T-helper 2 cell treated with Interferon-gamma antibody and Interleukin-4, amounts not matched to agents 5 μg/mL and 100 μg/mL, for 36 hours (primary cell): ENCODE measurements at regions not wholly inside any gene's neighbourhood (a gene's known extent, or its start where the extent isn't known, plus 50 kb on each side); places are given as distances from the start of the nearest gene placed in this dataset.

ENCODE experiments used
- DNase-seq: peaks from one replicate; pipeline ENCODE4 v3.0.0; 2021; ENCODE audit warnings: low spot score
- H3K27ac Mint-ChIP-seq: one replicate; pipeline ENCODE4 v1.8.0; 2021; ENCODE audit warnings: mild to moderate bottlenecking, mixed read lengths
- H3K27me3 Mint-ChIP-seq: one replicate; pipeline ENCODE4 v1.8.0; 2021; ENCODE audit warnings: low read depth, mixed read lengths
- H3K36me3 Mint-ChIP-seq: one replicate; pipeline ENCODE4 v1.8.0; 2021; ENCODE audit warnings: low read depth, mixed read lengths
- H3K4me1 Mint-ChIP-seq: one replicate; pipeline ENCODE4 v1.8.0; 2021; ENCODE audit warnings: low read depth, mixed read lengths
- H3K4me3 Mint-ChIP-seq: one replicate; pipeline ENCODE4 v1.8.0; 2022; ENCODE audit warnings: mild to moderate bottlenecking, moderate library complexity, mixed read lengths
- H3K9me3 Mint-ChIP-seq: one replicate; pipeline ENCODE4 v1.8.0; 2021; ENCODE audit warnings: mixed read lengths

DNA sequence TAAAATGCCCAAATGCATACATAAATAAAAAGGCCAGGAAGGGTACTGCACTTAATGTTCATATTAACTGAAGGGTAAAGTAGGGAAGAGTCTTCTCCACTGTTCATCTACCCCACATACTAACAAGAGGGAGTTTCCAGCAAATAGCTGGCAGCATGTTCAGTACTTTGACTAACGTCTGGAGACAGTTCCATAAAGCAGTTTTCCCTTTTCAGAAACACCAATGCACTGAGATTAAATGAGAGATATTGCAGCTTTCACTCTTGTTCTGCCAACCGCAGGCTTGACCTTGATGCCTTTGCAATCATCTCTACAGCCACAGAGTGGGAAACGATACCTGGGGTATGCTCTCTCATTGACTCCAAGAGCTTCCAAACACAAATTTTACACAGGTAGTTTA, 2123.1 kb upstream of the TENM3 start:
- Mint-ChIP-seq H3K36me3 (no peaks in the 10 kb centered on the region), H3K4me3 (no peak overlapping the region), H3K27me3 (no peaks in the 10 kb centered on the region), H3K27ac (no peak overlapping the region), H3K4me1 (no peaks in the 10 kb centered on the region), H3K9me3 (no peaks in the 10 kb centered on the region)
- DNase-seq, result no peak

DNA sequence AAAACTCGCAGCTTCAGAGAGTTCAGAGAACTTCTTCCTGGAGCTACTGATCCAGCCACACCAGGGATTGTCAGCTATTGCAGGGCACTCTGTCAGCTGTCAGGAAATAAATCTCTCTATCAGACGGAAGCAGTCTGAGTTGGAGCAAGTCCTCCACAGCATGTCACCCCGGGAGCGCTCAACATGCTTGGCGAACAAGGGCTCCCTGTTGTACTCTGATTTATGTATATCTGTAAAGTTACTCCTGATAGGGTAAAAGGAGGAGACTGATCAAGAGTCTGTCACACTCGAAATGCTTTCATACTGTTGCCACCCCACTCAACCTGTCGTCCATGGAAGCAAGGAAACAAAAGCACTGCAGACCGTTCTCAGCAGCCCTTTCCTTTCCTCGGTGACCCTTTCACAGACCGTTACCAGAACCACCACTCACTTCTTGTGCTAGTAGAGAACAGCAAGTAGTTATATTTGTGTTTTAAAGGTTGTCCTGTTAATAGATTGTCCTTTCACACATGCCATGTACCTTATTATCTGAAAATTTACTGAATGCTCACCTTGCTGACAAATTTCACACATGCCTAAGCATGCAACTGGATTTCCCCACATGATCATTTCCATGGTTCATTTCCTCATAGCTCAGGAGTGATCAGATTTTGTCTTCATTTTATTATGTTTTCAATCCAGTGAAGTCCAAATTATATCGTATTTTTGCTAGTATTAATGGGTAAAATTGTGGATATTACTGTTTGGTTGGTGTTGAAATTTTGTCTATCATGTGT, 2108.9 kb upstream of the TENM3 start:
- H3K4me3 Mint-ChIP-seq, result no peak overlapping the region
- no peaks in the 10 kb centered on the region for H3K4me1 Mint-ChIP-seq
- no peaks in the 10 kb centered on the region for H3K27me3 Mint-ChIP-seq
- no peaks in the 10 kb centered on the region for H3K9me3 Mint-ChIP-seq
- DNase-seq, result no peak
- H3K27ac Mint-ChIP-seq, result no peak overlapping the region
- H3K36me3 Mint-ChIP-seq, result no peaks in the 10 kb centered on the region

DNA sequence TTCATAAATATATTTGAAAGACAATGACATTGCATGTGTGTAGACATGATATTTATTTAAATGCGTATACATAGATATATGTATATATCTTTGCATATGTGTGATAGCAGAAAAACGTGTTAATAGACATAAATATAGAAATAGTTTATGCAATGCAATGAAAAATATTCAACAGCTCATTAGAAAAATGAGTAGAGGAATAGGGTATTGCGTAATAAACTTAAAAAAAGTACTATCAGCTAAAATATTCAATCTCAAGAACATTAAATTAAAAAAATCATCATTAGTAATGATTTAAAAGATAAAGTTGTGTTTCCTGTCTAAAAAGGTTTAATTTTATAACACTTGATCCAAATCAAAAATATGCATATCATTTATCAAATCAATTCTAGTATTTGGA, 2101.5 kb upstream of the TENM3 start:
- H3K9me3 Mint-ChIP-seq, result no peaks in the 10 kb centered on the region
- H3K27me3 Mint-ChIP-seq, result no peaks in the 10 kb centered on the region
- H3K36me3 Mint-ChIP-seq, result no peaks in the 10 kb centered on the region
- H3K4me1 Mint-ChIP-seq, result no peaks in the 10 kb centered on the region
- no peak for DNase-seq
- H3K4me3 Mint-ChIP-seq, result no peak overlapping the region
- no peak overlapping the region for H3K27ac Mint-ChIP-seq

DNA sequence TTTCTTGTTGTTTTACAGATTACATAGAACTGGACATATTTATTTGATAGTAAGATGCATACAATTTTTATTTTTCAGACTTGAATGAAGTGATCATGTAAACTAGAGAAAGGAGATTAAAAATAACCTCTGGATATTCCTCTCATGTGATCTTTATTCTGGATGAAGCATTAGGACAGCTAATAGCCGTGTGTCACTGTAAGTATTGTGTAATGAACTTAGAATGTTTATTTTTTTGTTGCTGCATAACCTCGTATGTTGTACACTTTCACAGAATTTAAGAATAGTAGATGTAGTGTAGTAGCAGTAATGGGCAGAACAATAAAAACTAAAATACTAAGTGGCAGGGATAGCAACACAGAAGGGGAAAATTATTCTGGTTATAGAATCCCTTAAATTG, 2094.5 kb upstream of the TENM3 start:
- Mint-ChIP-seq H3K27me3 (no peaks in the 10 kb centered on the region), H3K9me3 (peaks cover 4% of the 10 kb centered on the region)
- DNase-seq, result no peak

DNA sequence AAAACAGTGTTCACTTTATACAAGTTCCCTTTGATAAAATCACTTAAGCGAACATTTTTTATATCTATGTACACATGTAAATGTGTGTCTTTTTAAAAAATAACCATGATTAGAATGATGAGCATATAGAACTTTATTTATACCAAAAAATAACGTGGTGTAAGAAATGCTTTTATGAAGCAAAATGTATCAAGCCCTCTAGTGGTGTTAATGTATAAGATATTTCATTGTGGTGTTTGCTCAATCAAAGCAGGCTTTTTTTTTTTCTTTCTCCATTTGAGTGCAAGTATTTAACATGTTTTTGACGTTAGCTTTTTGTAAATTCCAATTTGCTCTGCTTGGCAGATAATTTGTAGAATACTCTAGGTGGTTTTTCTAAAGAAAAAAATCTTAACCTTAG, 2092.4 kb upstream of the TENM3 start:
- no peak overlapping the region for H3K4me3 Mint-ChIP-seq
- H3K4me1 Mint-ChIP-seq, result no peaks in the 10 kb centered on the region
- DNase-seq, result no peak
- no peaks in the 10 kb centered on the region for H3K36me3 Mint-ChIP-seq
- no peaks in the 10 kb centered on the region for H3K27me3 Mint-ChIP-seq
- peaks cover 4% of the 10 kb centered on the region for H3K9me3 Mint-ChIP-seq
- no peak overlapping the region for H3K27ac Mint-ChIP-seq

More for the DNA sequence above, 2094.5 kb upstream of the TENM3 start:
- H3K27ac Mint-ChIP-seq, result no peak overlapping the region
- H3K4me1 Mint-ChIP-seq, result no peaks in the 10 kb centered on the region
- no peaks in the 10 kb centered on the region for H3K36me3 Mint-ChIP-seq
- H3K4me3 Mint-ChIP-seq, result no peak overlapping the region

DNA sequence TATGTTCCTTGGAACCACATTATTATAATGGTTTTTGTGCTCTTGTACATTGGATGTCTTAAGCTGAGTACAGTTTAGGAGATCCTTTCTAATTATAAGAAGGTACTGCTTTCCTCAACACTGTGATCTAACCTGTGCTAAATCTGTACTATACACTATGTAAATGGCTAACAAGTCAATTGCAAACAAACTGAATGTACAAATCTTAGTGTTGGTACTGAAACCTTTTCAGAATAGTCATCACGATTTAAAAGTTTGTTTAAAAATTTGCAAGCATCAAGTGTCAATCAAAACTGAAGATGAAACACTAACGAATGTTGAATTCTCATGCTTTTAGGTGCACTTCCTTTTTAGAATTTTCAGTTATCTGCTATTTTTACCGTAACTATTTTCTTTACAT, 2090.4 kb upstream of the TENM3 start:
- no peak for DNase-seq
- Mint-ChIP-seq H3K36me3 (no peaks in the 10 kb centered on the region), H3K4me1 (no peaks in the 10 kb centered on the region), H3K27me3 (no peaks in the 10 kb centered on the region), H3K27ac (no peak overlapping the region), H3K9me3 (no peaks in the 10 kb centered on the region), H3K4me3 (no peak overlapping the region)

DNA sequence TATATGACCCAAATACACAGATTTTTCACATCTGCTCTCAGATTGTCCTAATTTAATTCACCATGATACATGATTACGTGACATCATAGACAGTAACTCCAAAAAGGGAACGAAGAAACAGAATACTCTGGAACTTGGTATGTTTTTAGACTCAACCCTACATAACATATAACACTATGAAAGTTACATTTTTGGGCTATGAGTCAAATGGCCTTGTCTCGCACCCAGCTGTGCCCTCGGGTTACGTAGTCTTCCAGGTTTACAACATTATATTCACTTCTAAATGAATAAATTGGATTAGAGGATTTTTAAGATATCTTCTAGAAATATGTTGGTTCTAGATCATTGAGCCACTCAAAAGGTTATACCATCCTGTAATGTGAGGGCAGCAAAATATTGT, 2089.6 kb upstream of the TENM3 start:
- no peaks in the 10 kb centered on the region for H3K27me3 Mint-ChIP-seq
- no peaks in the 10 kb centered on the region for H3K9me3 Mint-ChIP-seq
- no peaks in the 10 kb centered on the region for H3K36me3 Mint-ChIP-seq
- DNase-seq, result no peak
- H3K4me1 Mint-ChIP-seq, result no peaks in the 10 kb centered on the region
- no peak overlapping the region for H3K27ac Mint-ChIP-seq
- no peak overlapping the region for H3K4me3 Mint-ChIP-seq

DNA sequence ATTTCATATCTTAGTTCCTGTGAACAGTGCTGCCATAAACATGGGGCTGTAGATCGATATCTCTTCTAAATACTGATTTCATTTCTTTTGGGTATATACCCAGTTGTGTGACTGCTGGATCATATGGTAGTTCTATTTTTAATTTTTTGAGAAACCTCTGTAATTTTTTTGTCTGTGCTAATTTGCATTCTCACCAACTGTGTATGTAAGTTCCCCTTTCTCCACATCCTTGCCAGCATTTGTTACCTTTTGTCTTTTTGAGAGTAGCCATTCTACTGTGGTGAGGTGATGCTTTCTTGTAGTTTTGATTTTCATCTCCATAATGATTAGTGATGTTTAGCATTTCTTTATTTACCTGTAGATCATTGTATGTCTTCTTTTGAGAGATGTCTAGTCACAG, 2086.5 kb upstream of the TENM3 start:
- Mint-ChIP-seq H3K4me3 (no peak overlapping the region), H3K27ac (no peak overlapping the region), H3K9me3 (no peaks in the 10 kb centered on the region), H3K36me3 (no peaks in the 10 kb centered on the region), H3K27me3 (no peaks in the 10 kb centered on the region), H3K4me1 (no peaks in the 10 kb centered on the region)
- DNase-seq, result no peak

DNA sequence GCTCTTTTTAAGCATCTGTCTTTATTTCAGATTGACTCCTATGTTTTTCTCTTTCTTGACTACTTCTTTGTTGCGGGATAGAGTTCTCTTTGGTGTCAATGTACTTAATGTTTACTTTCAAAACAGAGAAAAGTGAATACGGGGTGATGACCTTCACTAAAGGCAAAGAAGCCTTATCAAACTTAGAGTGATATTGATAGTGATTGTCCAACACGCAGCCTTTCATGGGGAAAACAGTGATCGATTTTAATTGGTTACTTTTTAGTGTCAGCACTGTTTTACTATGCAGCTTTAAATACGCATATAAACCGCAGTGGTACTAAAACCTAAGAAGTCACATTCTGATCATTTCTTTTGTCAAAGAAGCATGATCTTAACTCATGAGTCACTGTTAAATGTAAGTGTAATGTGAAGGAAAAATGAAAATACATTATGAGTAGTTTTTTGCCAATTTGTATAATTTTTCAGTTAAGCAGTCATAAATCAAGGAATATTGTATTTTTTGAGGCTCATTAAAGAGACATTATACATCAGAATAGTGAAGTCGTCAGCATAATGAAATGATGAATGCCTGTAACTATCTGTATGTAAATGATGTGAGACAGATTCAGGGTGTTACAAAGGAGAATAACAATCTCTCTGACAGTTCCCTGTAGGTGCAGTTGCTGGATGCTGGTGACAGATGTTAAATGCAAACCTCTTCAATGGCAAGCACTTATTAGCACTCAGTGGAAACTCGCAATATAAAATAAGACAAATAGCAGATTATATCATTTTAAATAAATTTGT, 2082.8 kb upstream of the TENM3 start:
- H3K9me3 Mint-ChIP-seq, result no peaks in the 10 kb centered on the region
- H3K4me3 Mint-ChIP-seq, result no peak overlapping the region
- no peak for DNase-seq
- H3K27ac Mint-ChIP-seq, result no peak overlapping the region
- H3K4me1 Mint-ChIP-seq, result no peaks in the 10 kb centered on the region
- H3K36me3 Mint-ChIP-seq, result no peaks in the 10 kb centered on the region
- H3K27me3 Mint-ChIP-seq, result no peaks in the 10 kb centered on the region

DNA sequence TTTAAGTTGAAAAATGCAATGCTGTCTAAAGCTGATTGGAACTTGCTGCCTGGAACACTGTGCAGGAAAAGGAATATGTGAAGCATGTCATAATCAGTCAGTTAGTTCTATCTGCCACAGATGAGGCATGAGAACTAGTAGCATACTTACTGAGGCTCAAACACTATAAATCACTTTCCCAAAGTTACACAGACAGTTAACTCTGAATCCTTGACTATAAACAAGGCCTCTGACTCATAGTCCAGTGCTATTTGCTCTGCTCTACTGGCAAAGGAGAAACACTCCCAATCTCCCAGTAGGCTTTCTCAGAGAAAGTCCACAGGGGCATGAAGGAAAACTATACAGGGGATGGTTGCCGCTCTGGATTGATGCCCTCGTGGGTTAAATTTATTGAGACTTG, 2078.4 kb upstream of the TENM3 start:
- Mint-ChIP-seq H3K27ac (no peak overlapping the region), H3K27me3 (no peaks in the 10 kb centered on the region), H3K4me1 (no peaks in the 10 kb centered on the region), H3K36me3 (no peaks in the 10 kb centered on the region), H3K4me3 (no peak overlapping the region), H3K9me3 (peaks cover 3% of the 10 kb centered on the region)
- DNase-seq, result no peak

DNA sequence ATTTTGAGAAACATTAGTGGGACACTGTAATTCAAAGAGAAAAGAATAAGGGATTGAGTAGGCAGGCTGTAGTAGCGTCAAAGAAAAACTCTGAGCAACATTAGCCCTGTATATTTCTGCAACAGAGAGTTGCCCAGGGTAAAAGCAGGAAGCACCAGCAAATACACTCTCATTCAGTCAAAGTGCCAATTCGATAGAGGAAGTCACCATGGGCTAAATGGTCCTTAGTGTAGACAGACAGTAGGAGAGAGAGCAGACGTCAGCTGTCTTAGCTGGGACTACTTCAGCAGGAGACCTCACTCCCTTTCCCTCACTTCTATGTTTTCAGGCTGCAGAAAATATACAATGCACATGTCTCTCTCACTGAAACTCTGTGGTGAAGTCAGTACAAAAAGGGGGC, 2073.8 kb upstream of the TENM3 start:
- H3K4me1 Mint-ChIP-seq, result no peaks in the 10 kb centered on the region
- H3K27me3 Mint-ChIP-seq, result no peaks in the 10 kb centered on the region
- H3K36me3 Mint-ChIP-seq, result no peaks in the 10 kb centered on the region
- H3K4me3 Mint-ChIP-seq, result no peak overlapping the region
- H3K27ac Mint-ChIP-seq, result no peak overlapping the region
- H3K9me3 Mint-ChIP-seq, result peaks cover 6% of the 10 kb centered on the region
- DNase-seq, result no peak

DNA sequence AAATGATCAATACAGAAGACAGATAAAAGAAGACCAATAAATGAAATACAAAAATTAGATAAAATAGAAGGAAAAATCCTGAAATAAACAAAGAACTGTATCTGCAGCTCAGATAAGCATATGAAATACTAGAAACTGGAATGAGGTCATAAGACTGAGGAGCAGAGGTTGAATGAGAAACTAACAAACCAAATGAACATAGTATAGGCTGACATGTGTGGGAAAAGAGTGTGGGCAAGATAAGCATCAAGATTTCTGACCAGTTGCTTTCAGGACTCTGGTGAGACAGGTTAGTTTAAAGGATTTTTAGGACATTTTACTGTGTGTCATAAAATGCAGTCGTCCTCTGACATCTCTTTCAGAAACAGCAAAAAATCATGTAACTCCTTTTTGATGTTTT, 2073.2 kb upstream of the TENM3 start:
- H3K4me1 Mint-ChIP-seq, result no peaks in the 10 kb centered on the region
- peaks cover 6% of the 10 kb centered on the region for H3K9me3 Mint-ChIP-seq
- no peak for DNase-seq
- no peaks in the 10 kb centered on the region for H3K36me3 Mint-ChIP-seq
- no peak overlapping the region for H3K27ac Mint-ChIP-seq
- H3K27me3 Mint-ChIP-seq, result no peaks in the 10 kb centered on the region
- H3K4me3 Mint-ChIP-seq, result no peak overlapping the region

DNA sequence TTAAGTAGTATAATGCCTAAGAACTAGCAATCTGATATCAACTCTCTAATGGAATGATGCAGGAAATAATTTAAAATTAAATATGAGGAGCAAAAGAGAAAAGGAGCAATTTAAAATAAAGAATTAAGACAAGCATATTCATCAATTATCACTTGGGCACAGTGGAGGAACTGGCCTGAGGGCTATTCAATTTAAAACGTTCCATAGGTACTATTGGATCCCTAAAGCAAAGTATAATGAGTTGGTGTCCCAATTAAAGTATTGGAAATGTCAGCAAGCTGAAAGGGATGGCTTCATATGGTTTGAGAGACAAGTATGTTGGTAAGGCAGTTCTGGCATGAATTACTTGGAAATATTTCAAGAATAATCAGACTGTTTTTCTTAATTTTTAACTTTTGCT, 2064.1 kb upstream of the TENM3 start:
- H3K36me3 Mint-ChIP-seq, result no peaks in the 10 kb centered on the region
- H3K9me3 Mint-ChIP-seq, result no peaks in the 10 kb centered on the region
- no peaks in the 10 kb centered on the region for H3K4me1 Mint-ChIP-seq
- H3K4me3 Mint-ChIP-seq, result no peak overlapping the region
- H3K27me3 Mint-ChIP-seq, result no peaks in the 10 kb centered on the region
- no peak overlapping the region for H3K27ac Mint-ChIP-seq
- DNase-seq, result no peak

DNA sequence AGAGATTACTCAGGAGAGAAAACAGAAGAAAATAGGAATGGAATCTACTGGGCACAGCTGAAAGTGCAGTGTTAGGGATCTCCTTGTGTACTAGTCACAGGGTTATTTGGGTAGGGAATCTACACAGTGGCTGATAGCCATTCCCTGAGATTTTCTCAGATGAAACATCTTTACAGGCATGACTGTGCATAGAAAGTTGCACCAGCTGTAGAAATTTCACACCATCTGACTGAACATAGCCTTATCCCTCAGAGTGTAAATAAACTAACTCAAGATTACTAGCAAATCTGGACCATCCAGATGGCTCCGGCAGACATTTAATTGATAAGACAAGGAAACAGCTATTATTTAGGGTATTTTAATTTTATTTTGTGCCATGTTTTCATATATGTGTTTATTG, 2053.5 kb upstream of the TENM3 start:
- H3K36me3 Mint-ChIP-seq, result no peaks in the 10 kb centered on the region
- H3K27ac Mint-ChIP-seq, result no peak overlapping the region
- H3K4me1 Mint-ChIP-seq, result no peaks in the 10 kb centered on the region
- no peak overlapping the region for H3K4me3 Mint-ChIP-seq
- no peaks in the 10 kb centered on the region for H3K27me3 Mint-ChIP-seq
- no peak for DNase-seq
- H3K9me3 Mint-ChIP-seq, result peaks cover 6% of the 10 kb centered on the region

DNA sequence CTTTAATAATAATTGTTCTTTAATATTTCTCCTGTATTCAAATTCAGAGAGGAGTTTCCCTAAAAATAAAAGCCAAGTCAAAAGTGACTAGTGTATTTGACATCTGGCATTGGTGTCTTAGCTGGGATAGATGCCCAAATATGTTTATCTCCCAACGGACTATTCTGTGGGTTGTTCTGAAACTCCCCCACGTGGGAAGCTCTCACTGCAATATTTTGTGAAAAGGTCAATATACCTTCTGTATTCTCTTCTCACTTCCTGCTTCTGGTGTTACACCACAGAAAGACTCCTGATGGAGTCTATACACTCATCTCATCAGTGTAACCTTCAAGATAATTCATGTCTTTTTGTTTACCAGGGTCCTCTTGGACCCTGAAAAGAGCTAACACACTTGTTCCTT, 2052.8 kb upstream of the TENM3 start:
- no peaks in the 10 kb centered on the region for H3K27me3 Mint-ChIP-seq
- no peak for DNase-seq
- H3K9me3 Mint-ChIP-seq, result peaks cover 6% of the 10 kb centered on the region
- no peak overlapping the region for H3K27ac Mint-ChIP-seq
- no peak overlapping the region for H3K4me3 Mint-ChIP-seq
- H3K4me1 Mint-ChIP-seq, result no peaks in the 10 kb centered on the region
- no peaks in the 10 kb centered on the region for H3K36me3 Mint-ChIP-seq
